Panc1 (cell line): ENCODE measurements at regions not wholly inside any gene's neighbourhood (a gene's known extent, or its start where the extent isn't known, plus 50 kb on each side); places are given as distances from the start of the nearest gene placed in this dataset.

Experiments
- POLR2AphosphoS5 ChIP-seq: IDR thresholded peaks from 2 replicates; pipeline ENCODE4 v1.6.1; 2012; ENCODE audit warnings: mild to moderate bottlenecking, low read depth, low read length, moderate library complexity
- REST ChIP-seq, 2 experiments: IDR thresholded peaks; 2 replicates each; pipeline ENCODE4 v1.6.1; 2011 to 2012; ENCODE audit warnings: low read depth in 2 of 2, control low read depth in 1 of 2, low read length in 1 of 2, mild to moderate bottlenecking in 1 of 2, moderate library complexity in 1 of 2; ENCODE audit not compliant: insufficient read depth in 1 of 2
- SIN3A ChIP-seq: IDR thresholded peaks from 2 replicates; pipeline ENCODE4 v1.6.1; 2012; ENCODE audit warnings: low read depth, mild to moderate bottlenecking, low read length, moderate library complexity, borderline replicate concordance; ENCODE audit not compliant: insufficient read depth
- TCF7L2 ChIP-seq: IDR thresholded peaks from 2 replicates; pipeline ENCODE4 v1.6.1; 2011; ENCODE audit warnings: mild to moderate bottlenecking, low read depth, low read length, inconsistent platforms
- TF ChIP-seq, protein P1 (sequence below): fragments of 450-650 bp; IDR thresholded peaks from 2 replicates; pipeline ENCODE4 v1.5.1; 2017; ENCODE audit warnings: mild to moderate bottlenecking

- TF ChIP-seq, protein P1, sequence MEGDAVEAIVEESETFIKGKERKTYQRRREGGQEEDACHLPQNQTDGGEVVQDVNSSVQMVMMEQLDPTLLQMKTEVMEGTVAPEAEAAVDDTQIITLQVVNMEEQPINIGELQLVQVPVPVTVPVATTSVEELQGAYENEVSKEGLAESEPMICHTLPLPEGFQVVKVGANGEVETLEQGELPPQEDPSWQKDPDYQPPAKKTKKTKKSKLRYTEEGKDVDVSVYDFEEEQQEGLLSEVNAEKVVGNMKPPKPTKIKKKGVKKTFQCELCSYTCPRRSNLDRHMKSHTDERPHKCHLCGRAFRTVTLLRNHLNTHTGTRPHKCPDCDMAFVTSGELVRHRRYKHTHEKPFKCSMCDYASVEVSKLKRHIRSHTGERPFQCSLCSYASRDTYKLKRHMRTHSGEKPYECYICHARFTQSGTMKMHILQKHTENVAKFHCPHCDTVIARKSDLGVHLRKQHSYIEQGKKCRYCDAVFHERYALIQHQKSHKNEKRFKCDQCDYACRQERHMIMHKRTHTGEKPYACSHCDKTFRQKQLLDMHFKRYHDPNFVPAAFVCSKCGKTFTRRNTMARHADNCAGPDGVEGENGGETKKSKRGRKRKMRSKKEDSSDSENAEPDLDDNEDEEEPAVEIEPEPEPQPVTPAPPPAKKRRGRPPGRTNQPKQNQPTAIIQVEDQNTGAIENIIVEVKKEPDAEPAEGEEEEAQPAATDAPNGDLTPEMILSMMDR = no peak
- no peak for TF ChIP-seq REST (IDR thresholded peaks at IDR 0.05; ENCODE audit: insufficient read depth in 1 of 2, low read depth in 2 of 2, low read length in 1 of 2)
- TF ChIP-seq SIN3A = no peak
- TF ChIP-seq POLR2AphosphoS5 = no peak
- no peak for TF ChIP-seq TCF7L2
Observed at GRCh38 chr4:157728215-157728614, 444.6 kb downstream of the GASK1B start.
